Neuronal stem cell (in vitro differentiated cells): ENCODE measurements at regions not wholly inside any gene's neighbourhood (a gene's known extent, or its start where the extent isn't known, plus 50 kb on each side); places are given as distances from the start of the nearest gene placed in this dataset.

Source experiments
- DNase-seq: peaks from one replicate; pipeline ENCODE4 v3.0.0-alpha.2; 2013; ENCODE audit warnings: low spot score
- H2AFZ ChIP-seq: one replicate; pipeline ENCODE4 v1.6.1; 2013; ENCODE audit warnings: mild to moderate bottlenecking, low read length, inconsistent platforms
- H2AK5ac ChIP-seq: 2 replicates; pipeline ENCODE4 v1.6.1; 2013; ENCODE audit warnings: low read depth, mild to moderate bottlenecking, inconsistent platforms, low read length, moderate library complexity, mixed read lengths
- H2BK120ac ChIP-seq: 2 replicates; pipeline ENCODE4 v1.6.1; 2013; ENCODE audit warnings: low read depth, mild to moderate bottlenecking, inconsistent platforms, low read length, moderate library complexity, mixed read lengths
- H2BK12ac ChIP-seq: one replicate; pipeline ENCODE4 v1.6.1; 2013; ENCODE audit warnings: low read length, inconsistent platforms
- H2BK15ac ChIP-seq: 2 replicates; pipeline ENCODE4 v1.6.1; 2013; ENCODE audit warnings: mild to moderate bottlenecking, low read length, inconsistent platforms, mixed read lengths
- H2BK5ac ChIP-seq: one replicate; pipeline ENCODE4 v1.6.1; 2013; ENCODE audit warnings: inconsistent platforms, mild to moderate bottlenecking, low read length, moderate library complexity
- H3K14ac ChIP-seq: one replicate; pipeline ENCODE4 v1.6.1; 2013; ENCODE audit warnings: low read length, inconsistent platforms
- H3K18ac ChIP-seq: 2 replicates; pipeline ENCODE4 v1.6.1; 2013; ENCODE audit warnings: low read length, inconsistent platforms
- H3K23ac ChIP-seq: 2 replicates; pipeline ENCODE4 v1.6.1; 2013; ENCODE audit warnings: low read depth, mild to moderate bottlenecking, mixed read lengths, low read length, inconsistent platforms; ENCODE audit not compliant: poor library complexity
- H3K27ac ChIP-seq: replicated peaks from 3 replicates; pipeline ENCODE4 v1.5.1; 2013; ENCODE audit warnings: low read length, inconsistent platforms
- H3K27me3 ChIP-seq, 3 experiments: 2 replicates each; pipeline ENCODE4 v1.6.1; 2013; ENCODE audit warnings: low read length in 3 of 3, mild to moderate bottlenecking in 2 of 3, inconsistent platforms in 1 of 3, low read depth in 1 of 3, mixed read lengths in 1 of 3, moderate library complexity in 1 of 3; ENCODE audit not compliant: control insufficient read depth in 3 of 3, insufficient read depth in 3 of 3
- H3K36me3 ChIP-seq, 2 donors: replicated peaks in 1 of 2; 2 replicates each; pipeline ENCODE4 v1.6.1; 2013; ENCODE audit warnings: low read length in 2 of 2; ENCODE audit not compliant: control insufficient read depth in 2 of 2, insufficient read depth in 2 of 2
- H3K4ac ChIP-seq: 2 replicates; pipeline ENCODE4 v1.6.1; 2013; ENCODE audit warnings: inconsistent platforms, mild to moderate bottlenecking, low read length, moderate library complexity
- H3K4me1 ChIP-seq, 2 donors: 1 replicate in 1 of 2; 2 replicates in 1 of 2; pipeline ENCODE4 v1.6.1; 2013; ENCODE audit warnings: low read length in 2 of 2, low read depth in 1 of 2; ENCODE audit not compliant: control insufficient read depth in 2 of 2, insufficient read depth in 1 of 2
- H3K4me2 ChIP-seq: one replicate; pipeline ENCODE4 v1.6.1; 2013; ENCODE audit warnings: mild to moderate bottlenecking, low read length, inconsistent platforms; ENCODE audit not compliant: insufficient read depth, poor library complexity, severe bottlenecking
- H3K4me3 ChIP-seq, 2 donors: 2 replicates each; pipeline ENCODE4 v1.5.1; 2013; ENCODE audit warnings: low read length in 2 of 2, mild to moderate bottlenecking in 2 of 2, inconsistent platforms in 1 of 2, moderate library complexity in 1 of 2
- H3K79me1 ChIP-seq: one replicate; pipeline ENCODE4 v1.6.1; 2013; ENCODE audit warnings: low read depth, mild to moderate bottlenecking, inconsistent platforms, low read length, moderate library complexity
- H3K9ac ChIP-seq: one replicate; pipeline ENCODE4 v1.6.1; 2013; ENCODE audit warnings: mild to moderate bottlenecking, low read depth, low read length, inconsistent platforms; ENCODE audit not compliant: poor library complexity
- H3K9me3 ChIP-seq, 2 donors: replicated peaks in 1 of 2; 2 replicates each; pipeline versions ENCODE3 to v1.6.1; 2013; ENCODE audit warnings: low read length in 2 of 2, mild to moderate bottlenecking in 2 of 2, inconsistent platforms in 1 of 2, low read depth in 1 of 2, mixed read lengths in 1 of 2, moderate library complexity in 1 of 2; ENCODE audit not compliant: control insufficient read depth in 2 of 2, insufficient read depth in 1 of 2
- H4K8ac ChIP-seq: one replicate; pipeline ENCODE4 v1.6.1; 2013; ENCODE audit warnings: low read depth, mild to moderate bottlenecking, inconsistent platforms, low read length, moderate library complexity
- H4K91ac ChIP-seq: one replicate; pipeline ENCODE4 v1.6.1; 2013; ENCODE audit warnings: low read length, low read depth, mild to moderate bottlenecking, inconsistent platforms; ENCODE audit not compliant: poor library complexity
- WGBS, 2 donors: extraction: QIAGEN DNeasy Blood & Tissue Kit; methylation state at CpG; one replicate each; pipeline ENCODE4 v1.1.7; 2013; ENCODE audit warnings: missing lambda C conversion rate in 2 of 2, mixed read lengths in 1 of 2; ENCODE audit not compliant: insufficient read length in 2 of 2, insufficient replicate concordance in 1 of 2; ENCODE audit errors: extremely low coverage in 2 of 2; 5-methylcytosine and 5-hydroxymethylcytosine counted together

DNA sequence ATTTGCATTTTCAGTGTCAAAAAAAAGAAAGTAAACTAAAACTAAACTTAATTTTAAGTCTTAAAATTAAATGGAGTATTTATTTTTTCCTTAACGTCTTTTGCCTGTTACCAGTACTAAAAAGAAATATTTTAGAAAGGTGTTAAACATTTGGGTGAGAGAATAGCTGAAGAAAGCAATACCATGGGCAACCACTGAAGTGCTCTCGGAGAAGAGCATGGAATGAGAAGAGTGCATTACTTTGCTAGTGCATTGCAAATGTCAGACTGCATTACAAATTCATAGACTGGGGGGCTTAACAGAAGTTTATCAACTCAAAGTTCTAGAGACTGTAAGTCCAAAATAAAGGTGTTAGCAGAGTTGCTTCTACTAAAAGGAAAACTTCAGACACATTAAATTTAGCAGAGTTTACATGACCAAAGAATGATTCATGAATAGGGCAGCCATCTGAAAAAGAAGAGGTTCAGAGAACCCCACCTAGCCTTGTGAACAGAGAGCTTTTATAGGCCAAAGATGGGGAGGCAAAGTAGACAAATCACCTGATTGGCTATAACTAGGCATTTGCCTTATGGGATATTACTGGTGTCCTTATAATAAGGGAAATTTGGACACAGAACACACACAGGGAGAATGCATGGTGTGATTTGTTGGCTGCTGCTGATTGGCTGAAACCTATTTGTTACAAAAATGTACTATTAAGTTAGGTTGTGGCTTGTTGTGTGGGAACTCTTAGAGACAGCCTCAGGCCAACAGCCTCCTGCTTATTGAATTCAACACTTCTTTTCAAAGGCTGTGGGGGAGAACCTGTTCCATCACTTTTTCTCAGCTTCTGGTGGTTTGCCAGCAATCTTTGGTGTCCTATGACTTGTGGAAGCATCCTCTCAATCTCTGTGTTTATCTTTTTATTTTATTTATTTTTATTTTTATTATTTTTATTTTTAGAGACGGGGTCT is 106.7 kb upstream of the RREB1 start:
- Histone ChIP-seq H4K8ac (no peak overlapping the region), H3K4me2 (no peak overlapping the region), H3K4me1 (no peaks in the 10 kb centered on the region), H2BK120ac (no peak overlapping the region), H3K4ac (no peak overlapping the region), H2BK12ac (no peak overlapping the region), H3K27me3 (no peaks in the 10 kb centered on the region), H3K9me3 (no peaks in the 10 kb centered on the region), H2AFZ (no peak overlapping the region), H3K4me3 (no peak overlapping the region), H3K27ac (no peak overlapping the region), H2BK5ac (no peak overlapping the region), H3K9ac (no peak overlapping the region), H3K14ac (no peak overlapping the region), H3K79me1 (no peaks in the 10 kb centered on the region), H3K36me3 (no peaks in the 10 kb centered on the region), H3K23ac (no peak overlapping the region), H3K18ac (no peak overlapping the region), H2AK5ac (no peak overlapping the region), H2BK15ac (no peak overlapping the region), H4K91ac (no peak overlapping the region)
- no peak for DNase-seq
- no CpG with 5 or more reads among the region's 3 CpGs for WGBS, 2 donors

DNA sequence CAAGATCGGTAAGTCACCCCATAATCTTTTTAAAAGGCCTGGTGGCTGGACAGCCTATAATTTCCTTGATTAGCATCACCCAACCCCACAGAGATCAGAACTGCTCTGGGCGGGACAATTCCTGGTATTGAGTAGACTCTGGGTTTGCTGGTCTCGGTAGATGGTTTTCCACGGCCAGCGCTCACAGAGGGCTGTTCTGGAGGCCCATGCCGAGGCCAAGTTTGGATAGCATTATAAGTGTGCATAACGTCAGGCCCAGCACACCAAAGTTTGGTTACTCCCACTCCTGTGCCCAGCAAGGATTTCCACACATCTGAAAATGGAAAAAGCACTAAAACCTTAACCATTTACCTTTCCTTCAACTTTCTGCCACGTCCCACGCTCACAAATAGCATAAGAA is 104.7 kb upstream of the RREB1 start:
- Histone ChIP-seq H2BK5ac (no peak overlapping the region), H3K4me2 (no peak overlapping the region), H2BK15ac (no peak overlapping the region), H3K4me1 (no peaks in the 10 kb centered on the region), H3K27ac (no peak overlapping the region), H2BK120ac (no peak overlapping the region), H3K4ac (no peak overlapping the region), H3K9me3 (no peaks in the 10 kb centered on the region), H3K14ac (no peak overlapping the region), H3K18ac (no peak overlapping the region), H3K79me1 (no peaks in the 10 kb centered on the region), H2AK5ac (no peak overlapping the region), H3K9ac (no peak overlapping the region), H3K36me3 (no peaks in the 10 kb centered on the region), H4K8ac (no peak overlapping the region), H2AFZ (no peak overlapping the region), H4K91ac (no peak overlapping the region), H3K4me3 (no peak overlapping the region), H3K27me3 (no peaks in the 10 kb centered on the region), H3K23ac (no peak overlapping the region), H2BK12ac (no peak overlapping the region)
- DNase-seq = no peak
- no CpG with 5 or more reads among the region's 9 CpGs for WGBS, 2 donors

GRCh38 chr6:7004581-7005297 is 103.0 kb upstream of the RREB1 start:
- Histone ChIP-seq H3K14ac (no peak overlapping the region), H4K91ac (no peak overlapping the region), H3K23ac (no peak overlapping the region), H3K79me1 (no peaks in the 10 kb centered on the region), H2BK12ac (no peak overlapping the region), H2AFZ (no peak overlapping the region), H3K4ac (no peak overlapping the region), H2BK5ac (no peak overlapping the region), H3K27me3 (no peaks in the 10 kb centered on the region), H3K4me1 (peaks cover 0 to 5% of the 10 kb centered on the region in 2 donors), H3K4me2 (no peak overlapping the region), H3K27ac (no peak overlapping the region), H3K9ac (no peak overlapping the region), H2AK5ac (no peak overlapping the region), H2BK15ac (no peak overlapping the region), H3K9me3 (no peaks in the 10 kb centered on the region), H3K4me3 (no peak overlapping the region), H3K36me3 (no peaks in the 10 kb centered on the region), H3K18ac (no peak overlapping the region), H4K8ac (no peak overlapping the region), H2BK120ac (no peak overlapping the region)
- no peak for DNase-seq
- no CpG with 5 or more reads among the region's 8 CpGs for WGBS, 2 donors

GRCh38 chr6:7006515-7007191 is 101.1 kb upstream of the RREB1 start:
- no peak overlapping the region for H4K8ac ChIP-seq
- H3K4me1 ChIP-seq = peaks cover 0 to 5% of the 10 kb centered on the region in 2 donors
- H3K14ac ChIP-seq = no peak overlapping the region
- H3K36me3 ChIP-seq = no peaks in the 10 kb centered on the region
- H2AK5ac ChIP-seq = no peak overlapping the region
- no peak overlapping the region for H2AFZ ChIP-seq
- H3K4me3 ChIP-seq = no peak overlapping the region
- no peak overlapping the region for H3K9ac ChIP-seq
- no peak overlapping the region for H3K4ac ChIP-seq
- H3K4me2 ChIP-seq = no peak overlapping the region
- no peak overlapping the region for H3K23ac ChIP-seq
- H2BK5ac ChIP-seq = no peak overlapping the region
- no peaks in the 10 kb centered on the region for H3K79me1 ChIP-seq
- H4K91ac ChIP-seq = no peak overlapping the region
- no peak overlapping the region for H2BK15ac ChIP-seq
- H3K27me3 ChIP-seq = no peaks in the 10 kb centered on the region
- no peak overlapping the region for H2BK12ac ChIP-seq
- no peak overlapping the region for H2BK120ac ChIP-seq
- WGBS, 2 donors = no CpG with 5 or more reads among the region's 5 CpGs
- DNase-seq = no peak
- H3K9me3 ChIP-seq = no peaks in the 10 kb centered on the region
- H3K27ac ChIP-seq = no peak overlapping the region
- no peak overlapping the region for H3K18ac ChIP-seq
